ENCODE measurements at regions not wholly inside any gene's neighbourhood (a gene's known extent, or its start where the extent isn't known, plus 50 kb on each side); places are given as distances from the start of the nearest gene placed in this dataset.

GRCh38 chr2:45069684-45070083 lies 60.4 kb upstream of the SIX2 start:
- Histone ChIP-seq H3K27ac (no peak overlapping the region), H3K36me3 (no peaks in the 10 kb centered on the region), H3K9me3 (no peaks in the 10 kb centered on the region), H3K4me1 (ENCODE audit: insufficient read depth) (no peaks in the 10 kb centered on the region), H3K4me3 (no peak overlapping the region), H3K27me3 (no peaks in the 10 kb centered on the region)
- intact Hi-C loops (cut with DNase I): no loop called here
- TF ChIP-seq EP300 (IDR thresholded peaks at IDR 0.05) (no peak), POLR2A (IDR thresholded peaks at IDR 0.05) (no peak), CTCF (IDR thresholded peaks at IDR 0.05) (no peak)
- 52 to 65% (median 62%) methylated on average over 5 of the region's 5 CpGs for WGBS, 3 donors
- no peak for DNase-seq

- no peak overlapping the region for H3K4me3 ChIP-seq
- no peaks in the 10 kb centered on the region for H3K36me3 ChIP-seq
- intact Hi-C loops (cut with DNase I): no loop called here
- WGBS, 3 donors: 69 to 79% (median 74%) methylated on average over 9 of the region's 9 CpGs
- H3K27ac ChIP-seq: no peak overlapping the region
- TF ChIP-seq CTCF (IDR thresholded peaks at IDR 0.05) (no peak), POLR2A (IDR thresholded peaks at IDR 0.05) (no peak), EP300 (IDR thresholded peaks at IDR 0.05) (no peak)
- no peak for DNase-seq
- H3K27me3 ChIP-seq: no peaks in the 10 kb centered on the region
- no peaks in the 10 kb centered on the region for H3K9me3 ChIP-seq
- H3K4me1 ChIP-seq (ENCODE audit: insufficient read depth): no peaks in the 10 kb centered on the region
Measured at GRCh38 chr2:45068571-45069140, 59.4 kb upstream of the SIX2 start.

- H3K27me3 ChIP-seq: no peaks in the 10 kb centered on the region
Measured at GRCh38 chr2:45067859-45068570, 58.8 kb upstream of the SIX2 start.

More at GRCh38 chr2:45067859-45068570, 58.8 kb upstream of the SIX2 start:
- intact Hi-C loops (cut with DNase I): no loop called here
- TF ChIP-seq CTCF (IDR thresholded peaks at IDR 0.05): no peak
- no peak for TF ChIP-seq POLR2A (IDR thresholded peaks at IDR 0.05)
- TF ChIP-seq EP300 (IDR thresholded peaks at IDR 0.05): no peak
- no peak overlapping the region for H3K4me3 ChIP-seq
- H3K27ac ChIP-seq: no peak overlapping the region
- no peaks in the 10 kb centered on the region for H3K9me3 ChIP-seq
- H3K36me3 ChIP-seq: no peaks in the 10 kb centered on the region
- WGBS, 3 donors: 56 to 66% (median 58%) methylated on average over 6 of the region's 6 CpGs
- DNase-seq: no peak
- no peaks in the 10 kb centered on the region for H3K4me1 ChIP-seq (ENCODE audit: insufficient read depth)

Data from ovary (tissue), 7 donors.